ENCODE measurements at regions not wholly inside any gene's neighbourhood (a gene's known extent, or its start where the extent isn't known, plus 50 kb on each side); places are given as distances from the start of the nearest gene placed in this dataset.

DNA sequence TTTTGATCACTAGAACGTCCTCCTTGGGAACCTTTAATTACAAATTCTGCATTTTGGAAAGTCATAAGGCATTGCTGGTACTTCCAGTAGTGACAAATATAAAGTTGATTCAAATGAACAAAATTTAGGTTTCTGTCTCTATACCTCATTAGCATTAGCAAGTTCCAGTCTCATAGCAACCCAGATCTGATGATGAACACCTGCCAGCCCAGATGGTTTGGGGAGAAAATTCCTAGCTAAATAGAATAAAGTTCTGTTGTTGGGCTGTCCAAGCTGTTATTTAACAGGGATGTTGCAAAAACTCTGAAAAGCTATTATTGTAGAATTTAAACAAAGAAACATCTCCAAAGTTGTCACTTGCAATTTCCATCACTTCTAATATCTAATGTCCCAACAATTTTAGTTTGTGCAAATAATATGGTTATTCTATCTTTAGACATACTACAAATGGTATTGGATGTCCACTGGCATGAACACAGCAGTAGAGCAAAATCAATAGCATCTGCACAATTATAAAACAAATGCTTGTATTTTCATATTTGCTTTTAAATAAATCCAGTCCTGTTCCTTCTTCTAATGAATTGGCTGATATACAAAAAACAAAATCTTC lies 299.4 kb downstream of the SLC16A7 start:
- Histone ChIP-seq H3K4me2 (ENCODE audit: low read length) (no peak overlapping the region), H3K27ac (ENCODE audit: low read depth, low read length) (no peak overlapping the region), H3K9ac (ENCODE audit: low read length) (no peak overlapping the region), H2AK5ac (ENCODE audit: low read length) (no peak overlapping the region), H3K4ac (ENCODE audit: low read depth, low read length) (no peak overlapping the region), H3K79me2 (ENCODE audit: control insufficient read depth, insufficient read depth, low read length) (no peaks in the 10 kb centered on the region), H3K18ac (ENCODE audit: low read length) (no peak overlapping the region), H2BK15ac (replicated peaks; ENCODE audit: low read depth) (no peak overlapping the region), H2BK5ac (ENCODE audit: low read length) (no peak overlapping the region), H3K36me3 (ENCODE audit: control insufficient read depth, insufficient read depth, low read length) (no peaks in the 10 kb centered on the region), H2BK120ac (ENCODE audit: low read depth, low read length) (no peak overlapping the region), H4K5ac (ENCODE audit: low read length) (no peak overlapping the region), H3K56ac (ENCODE audit: low read length) (no peak overlapping the region), H3K23ac (ENCODE audit: low read length) (no peak overlapping the region), H3K4me1 (ENCODE audit: control insufficient read depth, low read depth, low read length) (no peaks in the 10 kb centered on the region), H3K4me3 (ENCODE audit: low read length) (no peak overlapping the region), H3K27me3 (ENCODE audit: insufficient read depth, low read length, poor library complexity) (no peaks in the 10 kb centered on the region), H3K79me1 (ENCODE audit: low read length) (no peaks in the 10 kb centered on the region), H4K8ac (ENCODE audit: low read depth, low read length) (no peak overlapping the region)
- DNase-seq: no peak
- WGBS (ENCODE audit: extremely low coverage, insufficient coverage, low lambda C conversion rate): no CpG with 5 or more reads among the region's 1 CpG

DNA sequence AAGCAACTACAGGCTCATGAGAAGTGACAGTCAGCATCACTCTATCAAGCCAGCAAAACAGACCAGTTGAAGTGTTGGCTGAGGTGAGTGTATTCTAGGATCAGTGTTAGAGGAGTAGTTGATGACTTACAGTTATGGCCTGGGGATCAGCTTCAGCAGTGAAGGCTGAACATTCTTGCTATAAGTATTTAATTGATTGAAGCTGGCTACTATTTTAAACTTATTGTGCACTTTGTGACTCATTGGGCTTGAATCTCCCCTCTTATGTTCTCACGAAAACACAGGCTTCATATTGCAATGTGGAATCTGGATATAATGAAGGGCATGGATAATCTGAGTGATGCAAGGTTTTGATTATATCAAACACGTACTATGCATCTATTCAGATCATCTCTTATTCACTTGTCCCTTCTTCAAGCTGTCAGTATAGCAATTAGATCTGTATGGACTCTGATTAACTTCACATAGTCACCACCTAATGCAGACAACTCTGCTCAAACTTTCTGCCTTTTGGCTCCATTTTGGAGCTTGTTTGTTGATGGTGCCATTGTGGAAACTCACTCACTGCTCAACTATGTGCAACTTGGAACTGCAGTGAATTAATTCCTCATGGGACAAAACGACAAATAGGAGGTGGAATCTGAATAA lies 309.2 kb downstream of the SLC16A7 start:
- H3K27me3 ChIP-seq (ENCODE audit: insufficient read depth, low read length, poor library complexity): no peaks in the 10 kb centered on the region
- no peak overlapping the region for H3K4me3 ChIP-seq (ENCODE audit: low read length)
- H2AK5ac ChIP-seq (ENCODE audit: low read length): no peak overlapping the region
- H3K4me2 ChIP-seq (ENCODE audit: low read length): no peak overlapping the region
- H2BK15ac ChIP-seq (replicated peaks; ENCODE audit: low read depth): no peak overlapping the region
- H3K79me1 ChIP-seq (ENCODE audit: low read length): no peaks in the 10 kb centered on the region
- H3K23ac ChIP-seq (ENCODE audit: low read length): no peak overlapping the region
- H3K36me3 ChIP-seq (ENCODE audit: control insufficient read depth, insufficient read depth, low read length): no peaks in the 10 kb centered on the region
- no peak overlapping the region for H2BK120ac ChIP-seq (ENCODE audit: low read depth, low read length)
- no CpG with 5 or more reads among the region's 3 CpGs for WGBS (ENCODE audit: extremely low coverage, insufficient coverage, low lambda C conversion rate)
- no peak overlapping the region for H3K27ac ChIP-seq (ENCODE audit: low read depth, low read length)
- no peak overlapping the region for H2BK5ac ChIP-seq (ENCODE audit: low read length)
- no peak overlapping the region for H3K18ac ChIP-seq (ENCODE audit: low read length)
- no peak overlapping the region for H3K4ac ChIP-seq (ENCODE audit: low read depth, low read length)
- no peak overlapping the region for H4K8ac ChIP-seq (ENCODE audit: low read depth, low read length)
- no peaks in the 10 kb centered on the region for H3K79me2 ChIP-seq (ENCODE audit: control insufficient read depth, insufficient read depth, low read length)
- H3K56ac ChIP-seq (ENCODE audit: low read length): no peak overlapping the region
- no peak overlapping the region for H4K5ac ChIP-seq (ENCODE audit: low read length)
- no peak overlapping the region for H3K9ac ChIP-seq (ENCODE audit: low read length)
- no peaks in the 10 kb centered on the region for H3K4me1 ChIP-seq (ENCODE audit: control insufficient read depth, low read depth, low read length)
- DNase-seq: no peak

DNA sequence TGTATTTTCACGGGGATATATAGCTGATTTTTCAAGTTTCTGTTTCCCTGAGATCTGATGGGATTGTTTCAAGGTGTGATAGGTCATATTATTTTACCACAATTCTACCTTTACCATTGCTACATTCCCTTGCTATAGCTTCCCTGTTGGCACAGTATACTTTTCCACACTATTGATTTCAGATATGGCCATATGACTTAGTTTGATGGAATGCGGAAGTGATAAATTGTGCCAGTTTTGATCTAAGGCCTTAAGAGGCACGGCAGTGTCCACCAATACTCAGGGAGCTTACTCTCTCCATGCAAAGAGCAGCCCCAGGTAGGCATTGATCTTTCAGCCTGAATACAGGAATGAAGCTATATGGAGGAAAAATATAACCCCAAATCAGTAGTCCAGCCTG lies 315.7 kb downstream of the SLC16A7 start:
- no peak overlapping the region for H3K9ac ChIP-seq (ENCODE audit: low read length)
- no peak overlapping the region for H3K18ac ChIP-seq (ENCODE audit: low read length)
- DNase-seq: no peak
- H3K4me2 ChIP-seq (ENCODE audit: low read length): no peak overlapping the region
- no CpG with 5 or more reads among the region's 3 CpGs for WGBS (ENCODE audit: extremely low coverage, insufficient coverage, low lambda C conversion rate)
- no peak overlapping the region for H3K27ac ChIP-seq (ENCODE audit: low read depth, low read length)
- no peak overlapping the region for H2AK5ac ChIP-seq (ENCODE audit: low read length)
- no peak overlapping the region for H3K4me3 ChIP-seq (ENCODE audit: low read length)
- no peak overlapping the region for H4K5ac ChIP-seq (ENCODE audit: low read length)
- no peak overlapping the region for H2BK15ac ChIP-seq (replicated peaks; ENCODE audit: low read depth)
- no peak overlapping the region for H2BK120ac ChIP-seq (ENCODE audit: low read depth, low read length)
- no peaks in the 10 kb centered on the region for H3K4me1 ChIP-seq (ENCODE audit: control insufficient read depth, low read depth, low read length)
- no peaks in the 10 kb centered on the region for H3K36me3 ChIP-seq (ENCODE audit: control insufficient read depth, insufficient read depth, low read length)
- H3K56ac ChIP-seq (ENCODE audit: low read length): no peak overlapping the region
- H3K79me2 ChIP-seq (ENCODE audit: control insufficient read depth, insufficient read depth, low read length): no peaks in the 10 kb centered on the region
- no peak overlapping the region for H2BK5ac ChIP-seq (ENCODE audit: low read length)
- H3K27me3 ChIP-seq (ENCODE audit: insufficient read depth, low read length, poor library complexity): no peaks in the 10 kb centered on the region
- H3K23ac ChIP-seq (ENCODE audit: low read length): no peak overlapping the region
- H3K4ac ChIP-seq (ENCODE audit: low read depth, low read length): no peak overlapping the region
- no peaks in the 10 kb centered on the region for H3K79me1 ChIP-seq (ENCODE audit: low read length)
- H4K8ac ChIP-seq (ENCODE audit: low read depth, low read length): no peak overlapping the region

DNA sequence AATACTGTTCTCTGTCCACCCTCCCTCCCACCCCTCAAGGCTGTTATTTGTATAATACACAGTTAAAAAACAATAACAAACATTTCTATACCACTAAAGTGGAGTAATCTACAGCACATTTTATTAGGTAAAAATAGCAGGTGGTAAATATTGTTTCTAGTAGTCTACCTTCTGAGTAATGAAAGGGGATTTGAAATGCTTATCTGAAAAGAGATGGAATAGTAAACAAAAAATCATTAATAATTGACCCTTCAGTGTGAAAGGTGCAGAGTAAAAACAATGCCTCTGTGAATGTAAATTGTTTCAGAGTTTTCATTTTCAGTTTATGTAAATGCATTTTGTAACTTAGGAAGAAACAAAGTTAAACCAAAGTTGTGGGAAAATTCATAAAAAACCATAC lies 321.2 kb downstream of the SLC16A7 start:
- no peaks in the 10 kb centered on the region for H3K27me3 ChIP-seq (ENCODE audit: insufficient read depth, low read length, poor library complexity)
- DNase-seq: no peak
- H3K9ac ChIP-seq (ENCODE audit: low read length): no peak overlapping the region
- no peaks in the 10 kb centered on the region for H3K79me1 ChIP-seq (ENCODE audit: low read length)
- no peak overlapping the region for H2BK15ac ChIP-seq (replicated peaks; ENCODE audit: low read depth)
- no peak overlapping the region for H3K56ac ChIP-seq (ENCODE audit: low read length)
- no peak overlapping the region for H3K4ac ChIP-seq (ENCODE audit: low read depth, low read length)
- H3K18ac ChIP-seq (ENCODE audit: low read length): no peak overlapping the region
- H3K4me3 ChIP-seq (ENCODE audit: low read length): no peak overlapping the region
- no peak overlapping the region for H3K4me2 ChIP-seq (ENCODE audit: low read length)
- no peak overlapping the region for H2BK5ac ChIP-seq (ENCODE audit: low read length)
- H3K4me1 ChIP-seq (ENCODE audit: control insufficient read depth, low read depth, low read length): no peaks in the 10 kb centered on the region
- H4K8ac ChIP-seq (ENCODE audit: low read depth, low read length): no peak overlapping the region
- no peaks in the 10 kb centered on the region for H3K79me2 ChIP-seq (ENCODE audit: control insufficient read depth, insufficient read depth, low read length)
- H3K36me3 ChIP-seq (ENCODE audit: control insufficient read depth, insufficient read depth, low read length): no peaks in the 10 kb centered on the region
- H3K27ac ChIP-seq (ENCODE audit: low read depth, low read length): no peak overlapping the region
- H3K23ac ChIP-seq (ENCODE audit: low read length): no peak overlapping the region
- H2BK120ac ChIP-seq (ENCODE audit: low read depth, low read length): no peak overlapping the region
- H2AK5ac ChIP-seq (ENCODE audit: low read length): no peak overlapping the region
- no peak overlapping the region for H4K5ac ChIP-seq (ENCODE audit: low read length)

DNA sequence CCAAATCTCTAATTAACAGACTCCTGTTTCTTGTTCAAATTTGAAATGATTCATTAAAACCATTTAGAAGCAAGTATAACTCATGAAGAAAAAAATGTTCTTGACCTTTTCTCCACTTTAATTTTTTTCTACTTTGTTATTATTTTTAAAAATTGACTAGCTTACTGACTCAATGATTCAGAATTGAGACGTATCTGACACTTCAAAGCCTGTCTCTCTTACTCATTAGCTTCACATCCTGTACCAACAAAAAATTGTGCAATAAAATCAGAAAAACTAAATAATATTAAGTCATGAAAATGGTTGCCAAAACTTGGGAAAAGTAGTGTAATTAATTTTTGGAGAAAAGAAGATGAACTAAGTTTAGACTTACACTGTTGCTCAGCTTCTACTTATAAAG lies 331.2 kb downstream of the SLC16A7 start:
- H3K4me2 ChIP-seq (ENCODE audit: low read length): no peak overlapping the region
- no peaks in the 10 kb centered on the region for H3K36me3 ChIP-seq (ENCODE audit: control insufficient read depth, insufficient read depth, low read length)
- H3K56ac ChIP-seq (ENCODE audit: low read length): no peak overlapping the region
- no peak overlapping the region for H4K5ac ChIP-seq (ENCODE audit: low read length)
- H3K4me1 ChIP-seq (ENCODE audit: control insufficient read depth, low read depth, low read length): no peaks in the 10 kb centered on the region
- no peak overlapping the region for H3K23ac ChIP-seq (ENCODE audit: low read length)
- H3K27me3 ChIP-seq (ENCODE audit: insufficient read depth, low read length, poor library complexity): no peaks in the 10 kb centered on the region
- H3K9ac ChIP-seq (ENCODE audit: low read length): no peak overlapping the region
- no peak overlapping the region for H3K4ac ChIP-seq (ENCODE audit: low read depth, low read length)
- H3K27ac ChIP-seq (ENCODE audit: low read depth, low read length): no peak overlapping the region
- no peak overlapping the region for H2BK5ac ChIP-seq (ENCODE audit: low read length)
- H4K8ac ChIP-seq (ENCODE audit: low read depth, low read length): no peak overlapping the region
- H2BK120ac ChIP-seq (ENCODE audit: low read depth, low read length): no peak overlapping the region
- no peak overlapping the region for H2AK5ac ChIP-seq (ENCODE audit: low read length)
- DNase-seq: no peak
- H3K18ac ChIP-seq (ENCODE audit: low read length): no peak overlapping the region
- whole genome bisulfite sequencing (ENCODE audit: extremely low coverage, insufficient coverage, low lambda C conversion rate): no CpG with 5 or more reads among the region's 1 CpG
- no peaks in the 10 kb centered on the region for H3K79me1 ChIP-seq (ENCODE audit: low read length)
- H3K4me3 ChIP-seq (ENCODE audit: low read length): no peak overlapping the region
- no peak overlapping the region for H2BK15ac ChIP-seq (replicated peaks; ENCODE audit: low read depth)
- no peaks in the 10 kb centered on the region for H3K79me2 ChIP-seq (ENCODE audit: control insufficient read depth, insufficient read depth, low read length)

DNA sequence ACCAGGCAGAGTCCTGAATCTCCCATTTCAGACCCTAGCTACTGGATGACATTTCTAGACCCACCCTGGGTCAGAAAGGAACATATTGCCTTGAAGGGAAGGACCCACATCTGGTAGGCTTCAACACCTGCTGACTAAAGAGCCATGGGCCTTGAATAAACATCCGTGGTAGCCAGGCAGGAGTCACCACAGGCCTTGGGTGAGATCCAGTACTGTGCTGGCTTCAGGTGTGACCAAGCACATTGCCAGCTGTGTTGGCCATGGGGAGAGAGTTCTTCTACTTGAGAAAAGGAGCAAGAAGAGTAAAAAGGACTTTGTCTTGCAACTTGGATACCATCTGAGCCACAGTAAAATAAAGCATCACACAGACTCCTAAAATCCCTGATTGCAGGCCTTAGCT lies 332.6 kb downstream of the SLC16A7 start:
- Histone ChIP-seq H3K4me3 (ENCODE audit: low read length) (no peak overlapping the region), H2BK120ac (ENCODE audit: low read depth, low read length) (no peak overlapping the region), H3K4me1 (ENCODE audit: control insufficient read depth, low read depth, low read length) (no peaks in the 10 kb centered on the region), H3K56ac (ENCODE audit: low read length) (no peak overlapping the region), H2BK5ac (ENCODE audit: low read length) (no peak overlapping the region), H3K79me2 (ENCODE audit: control insufficient read depth, insufficient read depth, low read length) (no peaks in the 10 kb centered on the region), H4K5ac (ENCODE audit: low read length) (no peak overlapping the region), H3K4ac (ENCODE audit: low read depth, low read length) (no peak overlapping the region), H3K27me3 (ENCODE audit: insufficient read depth, low read length, poor library complexity) (no peaks in the 10 kb centered on the region), H3K9ac (ENCODE audit: low read length) (no peak overlapping the region), H2BK15ac (replicated peaks; ENCODE audit: low read depth) (no peak overlapping the region), H3K27ac (ENCODE audit: low read depth, low read length) (no peak overlapping the region), H3K23ac (ENCODE audit: low read length) (no peak overlapping the region), H3K4me2 (ENCODE audit: low read length) (no peak overlapping the region), H3K18ac (ENCODE audit: low read length) (no peak overlapping the region), H3K36me3 (ENCODE audit: control insufficient read depth, insufficient read depth, low read length) (no peaks in the 10 kb centered on the region), H3K79me1 (ENCODE audit: low read length) (no peaks in the 10 kb centered on the region), H2AK5ac (ENCODE audit: low read length) (no peak overlapping the region), H4K8ac (ENCODE audit: low read depth, low read length) (no peak overlapping the region)
- DNase-seq: no peak
- no CpG with 5 or more reads among the region's 1 CpG for WGBS (ENCODE audit: extremely low coverage, insufficient coverage, low lambda C conversion rate)
